Right lung (tissue), 2 donors: ENCODE measurements at regions not wholly inside any gene's neighbourhood (a gene's known extent, or its start where the extent isn't known, plus 50 kb on each side); places are given as distances from the start of the nearest gene placed in this dataset.
"Not testable (repeated sequence)": the region's sequence is repeated elsewhere in the genome, so short reads cannot be mapped to it uniquely, and the experiment has no call there.

Experiments used
- DNase-seq, 2 donors: peaks; one replicate each; pipeline ENCODE4 v3.0.0-alpha.2; 2013

- not testable (repeated sequence) for DNase-seq
Observed at GRCh38 chr9:31326883-31327282, 1057.6 kb upstream of the ACO1 start.

DNA sequence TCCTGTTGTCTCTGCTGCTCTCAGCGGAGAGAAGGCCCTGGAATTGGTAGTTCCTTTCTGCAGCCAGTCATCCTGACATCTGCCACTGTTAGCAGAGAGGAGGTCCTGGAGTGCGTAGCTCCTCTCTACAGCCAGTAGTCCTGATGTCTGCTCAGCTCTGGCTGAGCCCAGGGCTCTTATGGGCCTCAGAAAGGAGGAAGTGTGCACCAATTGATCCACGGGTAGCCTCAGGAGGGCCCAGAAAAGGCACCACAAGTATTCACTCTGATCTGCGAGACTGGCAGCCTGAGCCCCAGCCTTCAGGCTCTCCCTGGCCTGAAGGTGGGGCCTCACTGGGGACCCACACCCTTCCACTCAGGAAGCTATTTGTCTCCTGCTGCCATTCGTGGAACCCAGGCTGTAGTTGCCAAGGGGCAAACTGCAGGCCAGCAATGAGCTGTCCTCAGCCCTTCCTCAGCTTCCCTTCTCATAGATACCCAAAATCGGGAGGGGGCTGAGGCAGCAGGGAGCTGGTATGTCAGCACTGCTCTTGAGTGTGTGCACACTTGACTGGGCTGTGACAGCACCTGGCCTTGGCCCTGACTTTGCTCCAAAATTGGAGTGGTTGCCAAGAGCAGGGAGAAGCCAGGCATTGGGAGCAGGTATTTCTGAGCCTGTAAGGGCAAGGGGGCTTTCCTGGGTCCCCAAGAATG lies 1049.5 kb upstream of the ACO1 start:
- no peak for DNase-seq

GRCh38 chr9:31335529-31336234 lies 1048.8 kb upstream of the ACO1 start:
- no peak for DNase-seq

GRCh38 chr9:31336386-31336785 lies 1048.1 kb upstream of the ACO1 start:
- DNase-seq, result peak; percentile 27 to 35

DNA sequence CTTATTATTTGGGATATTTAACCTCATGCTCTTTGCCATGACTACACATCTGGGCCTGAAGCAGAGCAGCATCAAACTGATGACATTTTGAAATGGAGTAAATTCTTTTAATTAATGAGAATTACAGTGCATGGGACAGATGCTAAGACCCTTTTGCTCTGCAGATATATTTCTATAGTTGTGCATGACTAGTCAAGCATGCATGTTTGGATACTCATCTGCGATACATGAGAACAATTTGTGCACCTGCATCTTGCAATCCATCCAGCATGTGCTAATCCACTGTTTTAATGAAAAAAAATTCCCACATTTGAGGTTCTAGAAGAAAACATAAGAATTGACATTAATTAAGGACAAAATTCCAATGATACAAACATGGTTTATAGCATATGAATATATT lies 1047.6 kb upstream of the ACO1 start:
- no peak for DNase-seq

DNA sequence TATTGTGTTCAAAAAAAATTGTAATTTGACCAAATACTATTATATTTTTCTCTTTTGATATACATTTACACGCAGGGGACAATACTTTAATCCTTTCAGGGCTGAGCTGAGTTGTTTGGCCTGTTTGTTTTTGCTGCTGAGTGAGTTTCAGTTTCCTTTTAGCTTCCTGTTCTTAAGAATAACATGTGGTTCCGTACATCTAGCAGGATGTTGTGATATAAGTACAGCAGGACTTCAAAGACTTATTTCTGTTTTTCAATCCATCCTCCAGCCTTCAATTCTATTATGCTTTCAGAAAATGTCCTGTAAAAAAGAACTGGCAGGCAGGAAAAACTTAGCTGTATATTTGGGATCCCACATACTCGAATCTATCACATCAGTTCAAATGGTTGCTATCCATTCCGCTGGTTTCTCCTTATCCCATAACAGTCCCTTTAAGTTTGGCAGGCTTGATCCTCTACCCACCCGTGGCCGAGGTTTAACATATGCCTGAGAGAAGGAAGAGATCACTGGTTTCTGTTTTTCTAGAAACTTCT lies 1037.3 kb upstream of the ACO1 start:
- DNase-seq, result peak; percentile 31 to 48

- no peak for DNase-seq
Observed at GRCh38 chr9:31355159-31355882, 1029.1 kb upstream of the ACO1 start.

- no peak for DNase-seq
Observed at GRCh38 chr9:31355965-31356364, 1028.5 kb upstream of the ACO1 start.

GRCh38 chr9:31359071-31359470 lies 1025.4 kb upstream of the ACO1 start:
- DNase-seq, result no peak

- DNase-seq, result no peak
Observed at GRCh38 chr9:31364171-31364570, 1020.3 kb upstream of the ACO1 start.

DNA sequence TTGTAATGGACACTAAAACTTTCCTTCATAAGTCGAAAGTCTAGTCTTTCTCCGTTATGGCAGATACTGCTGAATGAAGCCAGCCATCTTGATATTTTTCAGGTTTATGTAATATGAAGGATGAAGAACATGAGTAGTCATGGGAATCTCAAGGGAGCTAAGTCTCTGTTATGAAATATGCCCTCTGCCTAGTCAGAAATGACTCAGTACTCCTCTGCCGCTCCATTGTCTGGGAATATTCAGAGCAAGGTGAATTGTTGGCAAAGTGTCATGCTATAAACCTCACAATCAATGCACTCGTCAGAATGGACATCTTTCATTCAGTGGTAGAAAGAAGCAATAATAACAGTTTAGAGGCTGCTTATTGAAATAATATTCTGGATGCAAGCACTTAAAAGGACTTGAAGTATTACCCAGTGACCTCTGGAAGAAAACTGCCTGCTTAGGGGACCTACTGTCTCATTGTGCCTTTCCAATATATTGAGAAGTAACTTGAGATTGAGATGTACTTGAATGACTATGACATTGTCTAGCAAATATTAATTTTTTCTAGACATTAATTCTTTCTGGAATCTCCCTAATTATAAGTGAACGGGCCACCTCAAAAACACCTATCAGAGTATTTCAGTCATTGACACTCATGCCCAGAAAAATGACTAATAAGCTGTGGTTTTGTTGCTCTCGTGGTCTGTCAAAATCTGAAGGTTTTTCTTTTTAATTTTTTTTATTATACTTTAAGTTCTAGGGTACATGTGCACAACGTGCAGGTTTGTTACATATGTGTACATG lies 1011.5 kb upstream of the ACO1 start:
- no peak for DNase-seq

DNA sequence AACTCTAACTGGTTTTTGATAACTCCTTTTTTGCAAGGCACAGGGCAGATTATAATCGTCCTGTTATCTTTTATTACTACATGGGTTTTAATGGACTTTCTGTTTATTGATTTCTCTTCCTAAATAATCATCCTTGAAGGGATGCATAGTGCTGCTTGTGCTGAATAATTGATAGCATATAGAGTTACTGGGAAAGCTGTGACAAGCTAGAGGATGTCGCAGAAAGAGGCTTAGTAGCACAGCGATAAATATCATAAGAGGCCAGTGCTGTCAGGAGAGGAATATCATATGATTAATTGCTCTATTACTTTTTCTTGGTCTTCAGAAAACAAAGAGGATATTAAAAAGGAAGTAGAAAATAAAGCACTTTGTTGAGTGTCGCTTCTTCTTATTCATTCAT lies 1007.1 kb upstream of the ACO1 start:
- no peak for DNase-seq

GRCh38 chr9:31388660-31389059 lies 995.8 kb upstream of the ACO1 start:
- no peak for DNase-seq

DNA sequence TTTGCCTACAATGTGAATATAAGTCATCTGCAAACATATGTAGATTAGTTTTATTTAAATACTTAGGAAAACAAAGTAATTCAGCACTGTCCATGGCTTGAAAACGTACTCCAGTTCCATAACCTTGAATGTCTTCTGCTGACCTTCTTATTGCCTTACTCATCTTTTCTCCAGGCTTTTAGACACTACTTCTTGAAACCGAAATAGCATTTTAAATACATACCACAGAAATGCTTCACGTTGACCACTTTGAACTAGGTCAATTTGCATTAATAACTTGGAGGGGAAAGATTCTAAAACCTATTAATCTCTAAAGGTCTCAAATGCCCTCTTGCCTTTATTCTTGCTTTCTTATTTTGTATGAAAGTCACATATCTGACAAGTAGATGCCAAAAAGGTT lies 995.4 kb upstream of the ACO1 start:
- no peak for DNase-seq

DNA sequence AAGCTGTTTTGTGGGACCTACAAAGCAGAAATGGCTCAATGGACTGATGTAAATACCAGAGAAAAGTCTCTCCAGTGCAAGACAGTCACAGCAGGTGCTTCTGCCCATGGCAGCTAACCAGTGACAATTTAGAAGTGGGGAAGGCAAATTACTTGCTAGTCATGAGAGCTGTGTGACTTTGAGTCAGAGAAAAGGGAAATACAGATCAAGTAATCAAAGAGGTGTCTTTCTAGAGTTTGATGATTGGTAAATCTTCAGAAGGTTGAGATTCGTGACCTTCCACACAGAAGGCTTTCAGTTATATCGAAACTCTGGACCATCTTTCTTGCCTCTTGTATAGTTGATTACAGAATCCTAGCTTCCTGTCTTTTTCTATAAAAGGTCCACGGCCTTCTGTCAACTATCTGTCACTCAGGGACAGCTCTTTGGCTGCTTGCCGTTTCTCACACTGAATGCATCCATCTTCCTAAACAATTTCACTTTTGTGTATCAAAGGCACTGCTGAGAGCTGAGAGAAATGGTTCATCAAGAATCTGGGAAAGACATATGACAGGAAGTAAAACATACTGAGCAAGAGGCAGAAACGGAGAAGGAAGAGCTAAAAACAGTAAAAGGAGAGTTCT lies 993.9 kb upstream of the ACO1 start:
- DNase-seq, result no peak

DNA sequence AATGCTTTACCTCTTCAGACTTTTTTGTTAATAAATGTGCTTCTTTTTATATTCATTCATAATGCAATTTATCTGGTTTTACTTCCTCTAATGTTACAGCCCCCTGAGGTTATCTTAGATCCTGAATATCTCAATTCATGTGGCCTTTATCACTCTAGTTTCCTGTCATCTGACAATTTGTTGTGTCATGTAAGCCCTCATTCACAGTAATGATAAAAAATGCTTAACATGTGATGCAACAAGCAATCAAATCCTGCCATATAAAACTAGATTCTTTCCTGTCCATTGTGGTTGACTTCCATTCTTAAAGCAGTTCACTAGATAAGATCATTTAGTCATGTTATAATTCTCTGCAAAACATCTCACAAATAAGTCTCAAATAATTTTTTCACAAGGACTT lies 991.2 kb upstream of the ACO1 start:
- no peak for DNase-seq

DNA sequence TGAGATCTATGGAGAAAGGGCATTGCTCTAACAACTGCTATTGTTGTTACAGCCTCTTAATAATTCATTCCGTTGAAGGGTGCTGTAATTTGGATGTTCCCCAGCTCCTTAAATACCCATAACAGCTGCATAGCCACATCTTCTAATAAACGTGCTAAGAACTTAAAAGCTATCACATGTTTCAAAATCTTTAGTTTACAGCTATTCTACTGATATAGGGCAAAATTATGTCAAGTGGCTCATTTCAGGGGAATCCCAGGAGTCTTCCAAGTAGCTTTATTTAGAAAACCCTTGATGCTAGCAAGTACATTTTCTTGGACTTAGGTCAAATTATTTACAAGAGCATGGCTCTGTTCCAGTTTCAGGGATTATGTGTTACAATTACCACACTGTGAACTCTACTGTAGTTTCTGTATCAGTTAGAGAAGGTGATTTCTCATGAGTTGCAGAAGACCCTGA lies 990.4 kb upstream of the ACO1 start:
- peak; percentile 34 to 49 for DNase-seq

DNA sequence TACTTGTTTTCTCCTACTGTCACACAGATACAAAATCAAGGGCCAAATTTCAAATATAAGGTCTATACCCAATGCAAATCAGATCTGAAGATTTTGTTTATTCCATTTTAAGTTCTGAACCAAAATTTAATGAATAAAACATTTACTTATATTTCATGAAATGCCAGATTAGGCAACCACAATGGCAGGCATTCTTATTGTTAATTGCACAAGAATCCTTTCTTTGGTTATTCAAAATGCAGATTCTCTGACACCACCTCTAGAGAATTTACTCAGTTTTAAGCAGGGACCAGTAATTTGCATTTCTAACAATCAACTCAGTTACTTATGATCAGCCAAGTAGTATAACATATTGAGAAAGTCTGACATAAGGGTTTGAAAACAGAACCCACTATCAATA lies 972.4 kb upstream of the ACO1 start:
- no peak for DNase-seq

DNA sequence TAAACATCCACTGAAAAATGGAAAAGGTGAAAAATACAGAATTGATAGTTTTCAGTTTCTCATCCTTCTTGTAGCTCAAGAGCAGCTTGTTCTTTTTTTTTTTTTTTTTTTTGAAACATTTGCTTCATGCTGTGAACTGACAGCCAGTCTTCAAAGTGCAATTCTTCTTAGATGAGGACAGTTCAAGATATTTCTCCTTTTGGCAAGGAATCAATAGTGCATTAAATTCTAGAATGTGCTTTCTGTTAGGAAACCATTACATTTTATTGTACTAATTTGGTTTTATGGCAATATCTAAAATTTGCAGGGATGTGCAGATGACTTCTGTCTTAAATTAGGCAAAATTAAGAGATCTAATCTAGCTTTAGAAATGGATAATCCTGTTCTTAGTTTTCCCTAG lies 969.3 kb upstream of the ACO1 start:
- DNase-seq, result no peak

- no peak for DNase-seq
Observed at GRCh38 chr9:31418419-31418818, 966.0 kb upstream of the ACO1 start.
